PC-9 (cell line): ENCODE measurements at regions not wholly inside any gene's neighbourhood (a gene's known extent, or its start where the extent isn't known, plus 50 kb on each side); places are given as distances from the start of the nearest gene placed in this dataset.

ENCODE experiments used
- BruUV-seq: library from RNA; stranded (reverse); fragments of 400-500 nt; replicated peaks from 2 replicates; lab custom pipeline; 2021; lab: Mats Ljungman, UMichigan
- CTCF ChIA-PET: fragments of 300-600 bp; sonication (Branson Sonifier 250); formaldehyde crosslinking; loops from one replicate; lab custom pipeline; 2022; ENCODE audit warnings: antibody characterized with exemption; lab: Charles Lee
- POLR2A ChIA-PET: fragments of 300-600 bp; sonication (Branson Sonifier 250); formaldehyde crosslinking; loops from one replicate; lab custom pipeline; 2022; ENCODE audit warnings: antibody characterized with exemption; ENCODE audit not compliant: unreplicated experiment; lab: Charles Lee
- DNase-seq, 2 experiments: peaks; one replicate each; pipeline versions ENCODE4 v3.0.0 to v3.0.0-alpha.2; 2015 to 2022; ENCODE audit warnings: mixed read lengths in 1 of 2
- H2AFZ ChIP-seq: fragments of 200-600 bp; sonication (generic); 2 replicates; pipeline ENCODE4 v1.8.1; 2017; ENCODE audit warnings: antibody characterized with exemption
- H3F3A ChIP-seq: fragments of 200-600 bp; sonication (generic); 2 replicates; pipeline ENCODE4 v1.8.1; 2017; ENCODE audit warnings: antibody characterized with exemption, mild to moderate bottlenecking, low read depth; ENCODE audit not compliant: insufficient read depth
- H3K27ac ChIP-seq: fragments of 200-600 bp; sonication (generic); 2 replicates; pipeline ENCODE4 v1.6.1; 2016; ENCODE audit warnings: mixed run types
- H3K27me3 ChIP-seq: fragments of 200-600 bp; sonication (generic); 2 replicates; pipeline ENCODE4 v1.6.1; 2016; ENCODE audit warnings: low read depth, mixed run types; ENCODE audit not compliant: insufficient read depth
- H3K36me3 ChIP-seq: fragments of 200-600 bp; sonication (generic); 2 replicates; pipeline ENCODE4 v1.6.1; 2016; ENCODE audit warnings: low read depth, mixed run types
- H3K4me1 ChIP-seq: fragments of 200-600 bp; sonication (generic); replicated peaks from 2 replicates; pipeline ENCODE4 v1.6.1; 2016; ENCODE audit warnings: mixed run types; ENCODE audit not compliant: insufficient read depth
- H3K4me2 ChIP-seq: fragments of 200-600 bp; sonication (generic); 2 replicates; pipeline ENCODE4 v1.6.1; 2017; ENCODE audit warnings: mixed run types
- H3K4me3 ChIP-seq: fragments of 200-600 bp; sonication (generic); 2 replicates; pipeline ENCODE4 v1.6.1; 2016; ENCODE audit warnings: mixed run types
- H3K79me2 ChIP-seq: fragments of 200-600 bp; sonication (generic); 2 replicates; pipeline ENCODE4 v1.6.1; 2017; ENCODE audit warnings: low read depth, mixed run types
- H3K9me2 ChIP-seq: fragments of 200-600 bp; sonication (generic); 2 replicates; pipeline ENCODE4 v1.8.1; 2017; ENCODE audit warnings: mild to moderate bottlenecking; ENCODE audit not compliant: insufficient read depth
- H3K9me3 ChIP-seq: fragments of 200-600 bp; sonication (generic); 2 replicates; pipeline ENCODE4 v1.8.1; 2016; ENCODE audit warnings: low read depth; ENCODE audit not compliant: insufficient read depth
- H4K20me1 ChIP-seq: fragments of 200-600 bp; sonication (generic); 2 replicates; pipeline ENCODE4 v1.8.1; 2017; ENCODE audit not compliant: insufficient read depth
- CTCF ChIP-seq: fragments of 200-600 bp; sonication (generic); conservative IDR thresholded peaks from 2 replicates; pipeline ENCODE4 v1.6.1; 2017; ENCODE audit warnings: mixed run types, antibody characterized with exemption, mild to moderate bottlenecking, moderate library complexity
- EZH2 ChIP-seq: fragments of 200-600 bp; sonication (generic); IDR thresholded peaks from 2 replicates; pipeline ENCODE4 v1.8.0; 2017; ENCODE audit warnings: antibody characterized with exemption, low read depth
- intact Hi-C: fragments of 100-400 bp; cut with micrococcal nuclease; formaldehyde crosslinking; loops from one replicate; pipeline ENCODE4 v1.10.0; 2022; ENCODE audit not compliant: unreplicated experiment

GRCh38 chr10:62727934-62728333 lies 76.6 kb upstream of the ADO start:
- BruUV-seq = no TSS peak
- Histone ChIP-seq H3K4me3 (no peak overlapping the region), H3K4me2 (no peak overlapping the region), H4K20me1 (no peaks in the 10 kb centered on the region), H2AFZ (no peak overlapping the region), H3K9me2 (no peaks in the 10 kb centered on the region), H3K79me2 (no peaks in the 10 kb centered on the region), H3K36me3 (no peaks in the 10 kb centered on the region), H3K27me3 (no peaks in the 10 kb centered on the region), H3K9me3 (no peaks in the 10 kb centered on the region), H3F3A (peaks cover 4% of the 10 kb centered on the region; the same call in 1 of the 2 replicates), H3K27ac (no peak overlapping the region), H3K4me1 (peaks cover 10% of the 10 kb centered on the region)
- CTCF ChIA-PET = no interaction called here
- TF ChIP-seq EZH2 (no peak), CTCF (no peak)
- POLR2A ChIA-PET = no interaction called here
- no peak for DNase-seq
- intact Hi-C loops = no loop called here

- DNase-seq = no peak
- H3K9me3 ChIP-seq = no peaks in the 10 kb centered on the region
- H3K27ac ChIP-seq = no peak overlapping the region
- BruUV-seq = no TSS peak
- H3K36me3 ChIP-seq = no peaks in the 10 kb centered on the region
- no peak overlapping the region for H3K4me3 ChIP-seq
- POLR2A ChIA-PET = no interaction called here
- no peaks in the 10 kb centered on the region for H3K9me2 ChIP-seq
- H4K20me1 ChIP-seq = no peaks in the 10 kb centered on the region
- H3F3A ChIP-seq = peaks cover 8% of the 10 kb centered on the region; the same call in 1 of the 2 replicates
- TF ChIP-seq EZH2 = no peak
- TF ChIP-seq CTCF = no peak
- no peak overlapping the region for H3K4me2 ChIP-seq
- H3K79me2 ChIP-seq = no peaks in the 10 kb centered on the region
- no peak overlapping the region for H2AFZ ChIP-seq
- intact Hi-C loops = no loop called here
- H3K27me3 ChIP-seq = no peaks in the 10 kb centered on the region
- CTCF ChIA-PET = no interaction called here
- H3K4me1 ChIP-seq = peaks cover 16% of the 10 kb centered on the region
Measured at GRCh38 chr10:62728479-62728878, 76.0 kb upstream of the ADO start.

- Histone ChIP-seq H3K36me3 (no peaks in the 10 kb centered on the region), H2AFZ (no peak overlapping the region), H3K9me3 (no peaks in the 10 kb centered on the region), H3K4me2 (peak overlapping the region; percentile 47), H3K79me2 (no peaks in the 10 kb centered on the region), H4K20me1 (no peaks in the 10 kb centered on the region), H3K27ac (no peak overlapping the region), H3K4me3 (no peak overlapping the region), H3K9me2 (no peaks in the 10 kb centered on the region), H3K27me3 (no peaks in the 10 kb centered on the region), H3F3A (peaks cover 14% of the 10 kb centered on the region; the same call in 1 of the 2 replicates), H3K4me1 (peaks cover 44% of the 10 kb centered on the region)
- intact Hi-C loops = no loop called here
- BruUV-seq = no TSS peak
- DNase-seq = peak in 1 of 2 experiments; percentile 71
- ChIA-PET POLR2A (no interaction called here), CTCF (no interaction called here)
- TF ChIP-seq CTCF = no peak
- TF ChIP-seq EZH2 = no peak
Measured at GRCh38 chr10:62732841-62733653, 71.5 kb upstream of the ADO start.
